ENCODE measurements at regions not wholly inside any gene's neighbourhood (a gene's known extent, or its start where the extent isn't known, plus 50 kb on each side); places are given as distances from the start of the nearest gene placed in this dataset.
"Not testable (repeated sequence)": the region's sequence is repeated elsewhere in the genome, so short reads cannot be mapped to it uniquely, and the experiment has no call there.

DNA sequence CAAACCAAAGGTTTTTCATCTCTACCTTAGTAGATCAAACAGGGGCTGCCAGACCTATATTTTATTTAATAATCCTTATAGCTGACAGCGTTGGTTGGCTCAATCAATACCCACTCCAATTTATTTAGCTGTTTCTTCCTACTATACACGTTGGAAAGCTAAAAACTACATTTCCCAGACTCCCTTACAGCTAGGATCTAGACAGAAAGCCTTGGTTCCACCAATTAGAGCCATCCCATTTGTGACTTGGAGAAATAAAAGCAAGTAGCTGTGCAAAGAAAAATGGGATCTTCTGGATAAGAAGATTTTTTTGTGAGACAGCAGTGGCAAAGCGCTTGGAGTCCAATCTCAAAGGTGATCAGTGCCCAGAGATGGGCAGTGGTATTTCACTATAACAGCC, 331.3 kb upstream of the MEIS1 start:
- no peak for DNase-seq (ENCODE audit: low spot score)

DNA sequence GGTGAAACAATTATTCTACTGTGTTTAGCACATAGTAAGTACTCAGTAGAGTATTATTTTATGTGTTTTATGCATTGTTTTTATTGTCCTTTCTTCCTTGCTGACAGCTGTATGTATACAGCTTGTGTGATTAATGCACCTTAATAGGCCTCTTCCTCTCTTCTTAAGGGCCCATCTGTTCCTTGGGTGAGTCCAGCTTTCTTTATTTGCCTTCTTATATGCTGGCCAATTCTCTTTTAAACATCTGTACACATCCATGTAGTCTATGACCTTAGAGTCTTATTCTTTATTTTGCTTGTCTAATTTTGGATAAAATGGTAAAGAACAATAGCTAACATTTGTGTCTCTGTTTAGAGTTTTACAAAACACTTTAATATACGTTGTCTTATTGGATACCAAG, 333.7 kb upstream of the MEIS1 start:
- no peak for DNase-seq (ENCODE audit: low spot score)

DNA sequence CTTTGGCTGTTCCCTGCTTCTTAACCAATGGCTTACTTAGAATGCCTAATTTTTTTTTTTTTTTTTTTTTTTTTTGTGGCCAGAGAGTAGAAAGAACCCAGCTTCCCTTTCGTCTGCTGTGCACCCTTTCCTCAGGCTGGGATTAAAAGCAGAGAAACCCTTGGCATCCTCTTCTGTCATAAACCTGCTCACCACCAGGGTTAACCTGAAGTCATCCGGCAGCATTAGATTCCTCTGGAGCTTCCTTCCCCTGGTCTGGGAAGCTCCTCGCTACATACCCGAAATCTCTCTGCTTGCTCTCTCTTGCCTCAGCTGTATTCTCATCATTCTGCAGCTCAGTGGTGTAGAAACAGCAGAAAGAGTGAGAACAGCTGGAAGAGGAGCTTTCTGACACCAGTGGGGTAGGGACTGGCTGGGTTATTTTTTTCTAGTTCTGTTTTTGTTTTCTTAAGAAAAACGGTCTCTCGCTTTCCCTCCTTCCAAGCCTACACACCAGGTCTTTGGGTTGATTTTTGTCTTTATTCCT, 339.0 kb upstream of the MEIS1 start:
- no peak for DNase-seq (ENCODE audit: low spot score)

DNA sequence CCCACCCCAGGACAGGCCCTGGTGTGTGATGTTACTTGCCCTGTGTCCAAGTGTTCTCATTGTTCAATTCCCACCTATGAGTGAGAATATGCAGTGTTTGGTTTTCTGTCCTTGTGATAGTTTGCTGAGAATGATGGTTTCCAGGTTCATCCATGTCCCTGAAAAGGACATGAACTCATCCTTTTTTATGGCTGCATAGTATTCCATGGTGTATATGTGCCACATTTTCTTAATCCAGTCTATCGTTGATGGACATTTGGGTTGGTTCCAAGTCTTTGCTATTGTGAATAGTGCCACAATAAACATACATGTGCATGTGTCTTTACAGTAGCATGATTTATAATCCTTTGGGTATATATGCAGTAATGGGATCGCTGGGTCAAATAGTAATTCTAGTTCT, 340.2 kb upstream of the MEIS1 start:
- DNase-seq (ENCODE audit: low spot score) = not testable (repeated sequence)

DNA sequence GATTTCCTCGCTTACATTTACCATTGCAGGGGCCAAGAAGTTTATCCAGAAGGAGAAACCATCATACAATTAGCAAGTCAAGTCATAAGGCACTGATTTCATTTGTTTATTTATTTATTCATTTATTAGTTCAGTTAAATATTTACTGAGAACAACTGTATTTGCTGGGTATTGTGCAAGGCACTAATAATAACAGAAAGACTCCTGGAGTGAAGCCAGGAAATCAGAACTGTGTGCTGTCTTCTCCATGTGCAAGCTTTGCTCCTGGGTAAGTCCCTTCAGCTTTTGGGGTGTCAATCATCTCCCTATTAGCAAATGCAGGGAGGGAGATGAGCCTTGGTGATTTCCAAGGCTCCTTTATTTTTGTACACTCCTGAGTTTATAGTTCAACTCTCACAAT, 341.6 kb upstream of the MEIS1 start:
- DNase-seq (ENCODE audit: low spot score) = no peak

DNA sequence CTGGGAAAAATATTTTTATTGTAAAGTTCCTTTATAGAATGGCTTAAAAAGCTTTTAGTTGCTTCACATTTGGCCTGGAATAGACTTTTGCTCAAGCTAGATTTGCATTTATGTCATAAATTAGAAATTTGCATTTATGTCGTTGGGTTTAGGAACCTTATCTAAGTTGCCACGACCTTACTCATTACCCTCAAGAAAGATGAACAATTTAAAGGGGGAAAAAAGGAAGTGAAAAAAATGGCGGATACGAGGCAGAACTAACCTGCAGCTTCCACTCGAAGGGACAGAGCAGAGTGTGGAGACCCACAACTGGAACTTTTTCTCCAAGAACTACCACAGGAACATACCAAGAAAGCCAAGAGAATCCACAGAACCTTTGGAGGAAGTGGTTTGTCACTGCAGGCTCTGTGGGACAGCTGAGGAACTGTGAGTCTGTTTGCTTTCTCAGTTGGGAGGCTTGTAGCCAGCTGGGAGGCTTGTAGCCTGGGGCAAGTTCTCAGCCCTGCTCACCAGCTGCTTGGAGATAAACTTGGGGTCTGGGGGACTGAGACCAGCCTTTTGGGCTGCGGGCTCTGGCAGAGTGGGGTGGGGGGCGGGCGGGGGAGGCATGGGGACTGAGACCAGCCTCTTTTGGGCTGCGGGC, 349.9 kb upstream of the MEIS1 start:
- no peak for DNase-seq (ENCODE audit: low spot score)

DNA sequence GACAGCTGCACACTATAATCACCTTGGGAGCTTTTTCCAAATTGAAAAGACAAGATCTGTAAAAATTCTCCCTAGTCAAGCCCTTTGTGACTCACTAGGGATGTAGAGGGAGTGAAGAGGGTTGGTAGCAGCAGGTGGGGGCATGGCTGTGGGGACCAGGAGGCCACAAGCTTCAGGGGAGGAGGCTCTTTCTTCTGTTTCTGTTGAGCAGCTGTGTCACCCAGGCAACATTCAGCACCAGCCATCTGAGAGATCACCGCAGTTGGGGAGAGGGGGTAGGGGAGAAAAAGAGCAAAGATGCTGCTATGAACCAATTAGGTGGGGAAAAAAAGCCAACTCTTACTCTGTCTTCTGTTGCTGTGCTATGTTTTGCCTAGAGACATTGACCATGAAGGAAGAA, 352.3 kb upstream of the MEIS1 start:
- no peak for DNase-seq (ENCODE audit: low spot score)

DNA sequence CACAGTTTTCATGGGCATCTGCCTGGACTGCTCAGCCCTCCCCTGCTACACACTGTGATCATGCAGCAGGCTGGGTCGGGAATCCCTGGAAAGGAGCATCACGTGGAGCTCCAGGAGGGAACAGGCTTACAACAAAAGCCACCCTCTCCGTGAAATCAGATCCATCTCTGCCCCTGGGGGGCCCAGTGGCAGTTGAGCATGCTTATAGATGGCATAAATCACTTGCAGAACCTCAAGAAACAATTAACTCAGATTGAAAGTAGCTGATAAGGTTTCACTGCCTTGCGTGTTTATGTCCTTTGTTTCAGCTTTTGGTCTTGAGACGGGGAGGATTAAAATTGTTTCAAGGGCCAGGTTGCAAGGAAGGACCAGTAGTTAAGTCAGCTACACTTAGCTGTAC, 354.8 kb upstream of the MEIS1 start:
- no peak for DNase-seq (ENCODE audit: low spot score)

DNA sequence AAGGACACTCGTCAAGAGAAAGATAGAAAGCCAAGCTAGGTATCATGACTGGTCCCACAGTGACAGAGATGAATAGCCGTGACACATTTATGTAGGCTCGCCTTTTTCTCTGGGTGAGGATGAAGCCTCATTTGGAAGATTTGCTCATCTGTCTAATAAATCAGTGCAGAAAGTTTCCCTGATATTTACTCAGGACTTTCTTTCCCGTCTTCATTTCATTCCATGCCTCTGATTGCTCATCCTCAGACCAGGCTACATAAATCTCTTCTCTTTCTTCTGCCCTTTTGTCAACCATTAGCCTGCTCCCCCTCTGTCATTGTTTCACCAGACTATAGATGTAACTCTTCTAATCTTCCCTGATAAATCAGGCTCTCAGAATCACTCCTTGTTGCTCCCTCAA, 361.8 kb upstream of the MEIS1 start:
- no peak for DNase-seq (ENCODE audit: low spot score)

DNA sequence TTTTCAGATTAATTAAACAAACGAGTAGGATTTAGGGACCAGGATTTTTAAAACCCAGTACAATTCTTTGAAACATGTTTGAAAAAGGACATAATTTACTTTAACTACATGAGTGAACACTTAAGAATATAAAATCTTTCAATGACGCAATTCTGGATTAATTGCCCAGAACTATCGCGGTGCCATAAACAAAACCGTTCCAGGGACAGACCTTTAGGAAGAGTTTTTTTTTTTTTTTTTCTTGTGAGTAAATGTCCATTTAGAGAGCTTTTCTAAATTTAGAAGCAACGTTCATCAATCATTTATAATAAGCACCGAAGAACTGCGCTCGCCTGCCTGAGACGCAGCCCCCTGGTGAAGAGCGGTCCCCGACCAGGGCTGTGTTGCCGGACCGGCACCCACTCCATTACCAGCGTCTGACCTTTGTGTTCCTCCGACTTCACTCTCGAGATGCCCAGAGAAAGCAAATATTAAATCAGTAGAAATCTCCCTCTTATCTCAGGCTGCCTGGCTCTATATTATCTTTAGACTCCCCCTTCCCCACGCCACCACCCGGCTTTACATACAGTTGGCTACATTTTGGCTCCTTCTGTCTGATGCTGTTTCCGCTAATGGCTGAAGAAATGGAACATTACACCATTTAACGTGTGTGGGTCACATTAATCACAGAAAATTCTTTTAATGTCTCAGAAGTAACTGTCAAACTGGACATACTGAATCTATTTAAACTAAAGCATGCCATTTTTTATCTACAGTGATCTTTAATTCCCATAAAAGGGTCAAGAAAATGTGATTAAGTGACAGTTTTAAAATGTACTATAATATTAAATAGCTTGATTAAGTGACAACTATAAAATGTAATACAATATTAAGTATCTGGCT, 364.0 kb upstream of the MEIS1 start:
- DNase-seq (ENCODE audit: low spot score) = no peak

DNA sequence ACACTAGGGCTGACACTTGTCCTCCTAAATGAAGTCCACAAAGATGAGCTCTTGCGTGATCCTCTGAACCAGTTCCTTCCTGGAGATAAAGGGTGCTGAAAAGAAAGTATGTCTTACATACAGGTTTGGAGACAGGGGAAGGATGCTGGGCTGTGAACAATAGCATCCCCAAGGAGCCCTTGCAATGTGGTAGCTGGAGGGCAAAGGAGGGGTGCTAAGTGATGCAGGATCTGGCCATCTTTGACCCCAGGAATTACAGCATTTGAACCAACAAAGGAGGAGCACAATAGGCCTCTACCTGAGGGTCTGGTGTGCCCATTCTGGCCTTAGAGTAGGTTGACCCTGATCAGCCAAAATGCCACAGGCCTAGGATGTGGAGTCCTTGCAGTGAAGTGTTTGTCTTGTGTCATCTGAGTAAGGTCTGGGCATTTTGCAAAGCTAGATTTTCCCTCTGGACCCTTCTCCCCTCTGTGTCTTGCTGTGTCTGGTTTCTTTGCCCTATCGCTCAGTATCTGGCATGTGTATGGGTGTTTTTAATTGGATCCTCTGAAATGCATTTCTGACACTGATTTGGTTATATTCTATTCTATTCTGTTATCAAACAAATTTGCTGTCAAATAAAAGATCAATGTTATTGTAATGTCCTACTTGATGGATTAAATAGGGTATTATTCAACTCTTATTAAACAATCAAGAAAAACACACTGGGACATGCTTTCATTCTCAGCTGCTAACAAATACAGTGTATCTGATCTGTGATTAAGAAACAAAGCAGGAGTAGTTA, 364.8 kb upstream of the MEIS1 start:
- DNase-seq (ENCODE audit: low spot score) = no peak

DNA sequence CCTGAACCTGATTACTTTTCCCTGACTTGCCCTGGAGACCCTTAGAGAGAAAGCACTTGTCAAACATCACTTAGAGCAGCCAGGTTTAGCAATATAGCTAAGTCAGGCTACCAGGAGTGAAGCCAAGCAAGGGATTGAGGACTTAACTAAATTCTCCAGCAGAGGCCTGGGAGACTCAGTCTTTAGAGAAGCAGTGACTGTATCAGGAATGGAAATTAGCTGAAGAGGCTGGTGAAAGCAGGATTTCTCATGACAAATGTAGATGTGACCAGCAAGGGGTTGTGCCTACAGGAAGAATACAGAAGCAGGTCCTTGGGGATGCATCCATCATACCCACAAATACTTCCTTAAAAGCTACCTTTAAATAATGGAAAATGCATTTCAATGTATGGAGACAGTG, 368.9 kb upstream of the MEIS1 start:
- no peak for DNase-seq (ENCODE audit: low spot score)

DNA sequence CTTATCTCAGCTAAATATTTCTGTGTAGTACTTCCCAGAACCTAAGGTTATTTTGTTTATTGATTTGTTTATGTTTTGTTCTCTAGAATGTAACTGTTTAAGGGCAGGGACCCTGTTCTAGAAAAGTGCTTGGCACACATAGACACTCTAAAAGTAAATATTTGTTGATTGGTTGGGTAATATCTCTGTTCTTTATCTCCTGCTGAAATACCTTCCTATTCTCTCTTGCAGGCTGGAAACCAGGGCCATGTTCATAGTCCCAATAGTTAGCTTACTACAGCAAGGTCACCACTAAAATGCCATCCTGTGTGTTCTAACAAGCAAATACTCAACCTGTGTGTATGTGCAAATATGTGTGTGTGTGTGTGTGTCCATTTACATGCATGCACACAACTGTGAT, 375.6 kb upstream of the MEIS1 start:
- no peak for DNase-seq (ENCODE audit: low spot score)

DNA sequence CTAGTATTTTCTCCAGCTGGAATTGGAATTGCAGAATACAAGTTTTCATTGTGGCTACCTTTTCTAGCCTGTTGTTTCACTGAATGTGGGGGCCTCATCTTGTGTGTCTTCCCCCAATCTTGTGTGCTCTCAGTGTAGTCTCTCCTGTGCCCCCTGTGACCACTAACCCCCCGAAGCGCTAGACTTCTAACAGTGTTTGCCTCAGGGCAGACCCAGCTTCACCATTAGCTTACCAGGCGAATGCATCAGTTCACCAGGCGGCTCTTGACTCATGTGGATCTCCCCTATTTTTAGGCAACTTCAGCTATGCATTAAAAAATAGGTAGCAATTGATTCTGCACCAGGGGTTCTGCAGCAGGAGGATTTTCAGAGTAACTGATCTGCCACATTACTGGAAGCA, 376.2 kb upstream of the MEIS1 start:
- DNase-seq (ENCODE audit: low spot score) = no peak

DNA sequence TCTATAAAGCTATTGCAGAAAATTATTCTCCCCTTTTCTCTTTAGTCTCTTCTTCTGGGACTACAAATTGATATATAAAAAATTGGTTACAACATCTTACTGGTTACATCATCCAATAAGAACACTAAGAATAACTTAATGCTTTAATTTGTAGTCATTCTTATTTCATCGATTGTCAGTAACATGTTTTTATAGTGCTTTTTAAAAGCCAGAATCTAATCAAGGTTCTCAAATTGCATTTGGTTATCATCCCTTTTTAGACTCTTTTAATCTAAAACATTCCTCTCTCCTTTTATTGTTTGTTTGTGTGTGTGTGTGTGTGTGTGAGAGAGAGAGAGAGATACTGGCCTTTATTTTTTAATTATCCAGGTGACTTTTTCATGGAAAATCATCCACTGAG, 377.1 kb upstream of the MEIS1 start:
- no peak for DNase-seq (ENCODE audit: low spot score)

DNA sequence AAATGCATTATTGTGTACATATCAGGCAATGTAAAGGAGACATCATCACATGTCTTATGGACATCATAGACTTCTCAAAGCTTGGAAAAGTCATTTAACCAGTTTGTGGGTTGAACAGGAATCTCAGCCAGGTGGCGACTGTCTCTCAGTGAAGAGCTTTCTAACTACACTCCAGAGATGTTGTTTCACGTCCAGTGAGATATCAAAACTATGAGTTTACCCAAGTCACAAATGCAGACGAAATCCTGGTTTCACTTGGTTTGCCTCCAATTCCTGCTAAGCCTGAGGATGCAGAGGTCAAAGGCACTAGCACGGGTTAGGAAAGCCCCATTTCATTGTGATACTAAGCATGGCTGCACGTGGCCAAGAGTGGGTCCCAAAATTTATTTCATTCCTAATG, 384.5 kb upstream of the MEIS1 start:
- DNase-seq (ENCODE audit: low spot score) = no peak

DNA sequence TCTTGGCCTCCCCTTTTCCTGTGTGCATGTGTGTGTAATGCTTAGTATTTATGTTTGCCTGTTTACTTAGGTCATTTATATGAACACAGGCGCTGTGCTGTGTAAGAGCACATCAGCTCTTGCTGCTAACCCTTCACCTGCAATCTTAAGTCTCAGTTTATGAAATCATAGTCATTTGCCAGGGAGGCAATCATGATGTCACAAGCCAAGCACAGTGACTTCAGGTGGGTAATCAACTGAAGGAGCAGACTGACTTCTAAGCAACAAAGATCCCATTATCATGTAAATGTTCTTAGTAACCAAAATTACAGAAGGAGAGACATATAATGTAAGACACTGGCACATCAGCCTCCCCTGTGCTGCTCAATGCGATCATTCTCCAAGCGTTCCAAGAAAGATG, 386.3 kb upstream of the MEIS1 start:
- no peak for DNase-seq (ENCODE audit: low spot score)

DNA sequence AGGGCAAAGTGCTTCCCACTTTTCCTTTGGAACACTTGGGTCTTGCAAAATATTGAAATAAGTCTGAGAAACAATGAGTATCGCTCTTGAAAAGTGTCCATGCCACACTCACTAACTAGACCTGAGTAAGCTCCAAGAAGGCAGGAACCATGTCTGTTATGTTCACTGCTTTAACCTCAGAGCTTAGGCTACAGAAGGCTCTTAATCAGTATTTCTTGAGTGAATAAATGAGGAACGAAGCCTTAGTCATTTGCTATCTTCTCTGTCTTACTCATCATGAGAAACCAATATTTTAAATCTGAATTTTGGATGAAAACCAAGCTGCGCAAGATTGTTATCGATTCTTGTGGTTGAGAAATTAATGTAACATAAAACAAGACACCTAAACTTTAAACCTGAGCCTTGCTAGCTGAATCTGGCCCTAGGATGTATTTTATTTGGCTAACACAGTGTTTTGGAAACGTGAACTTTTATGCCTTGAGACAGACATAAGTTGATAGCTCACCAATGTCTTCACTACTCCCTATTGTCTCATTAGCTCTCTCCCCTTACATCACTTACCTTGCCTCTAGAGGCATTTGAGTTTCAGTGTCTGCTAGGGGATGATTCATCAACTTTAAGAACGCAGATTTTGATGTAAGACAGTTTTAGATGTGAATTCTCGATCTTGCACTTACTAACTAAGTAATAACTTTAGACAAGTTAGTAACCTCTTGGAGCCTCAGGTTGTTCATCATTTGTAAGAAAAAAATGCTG, 392.8 kb upstream of the MEIS1 start:
- no peak for DNase-seq (ENCODE audit: low spot score)

DNA sequence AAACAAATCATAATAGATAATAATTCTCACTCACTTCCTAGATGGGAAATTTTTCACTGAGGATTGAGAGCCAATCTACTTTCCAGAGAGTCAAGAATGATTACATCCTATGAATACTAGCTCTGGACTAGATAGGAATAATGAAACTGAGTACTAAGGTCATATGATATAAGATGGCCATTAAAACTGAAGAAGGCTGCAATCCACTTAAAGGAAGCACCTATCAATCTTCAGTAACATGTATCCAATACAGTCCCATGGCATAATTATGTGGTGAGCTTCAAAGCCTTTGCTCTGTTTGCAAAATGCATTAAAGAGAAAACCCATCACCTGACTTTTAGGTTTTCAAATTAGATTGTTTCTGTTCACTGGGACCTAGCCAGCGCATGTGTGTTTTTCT, 398.0 kb upstream of the MEIS1 start:
- no peak for DNase-seq (ENCODE audit: low spot score)

DNA sequence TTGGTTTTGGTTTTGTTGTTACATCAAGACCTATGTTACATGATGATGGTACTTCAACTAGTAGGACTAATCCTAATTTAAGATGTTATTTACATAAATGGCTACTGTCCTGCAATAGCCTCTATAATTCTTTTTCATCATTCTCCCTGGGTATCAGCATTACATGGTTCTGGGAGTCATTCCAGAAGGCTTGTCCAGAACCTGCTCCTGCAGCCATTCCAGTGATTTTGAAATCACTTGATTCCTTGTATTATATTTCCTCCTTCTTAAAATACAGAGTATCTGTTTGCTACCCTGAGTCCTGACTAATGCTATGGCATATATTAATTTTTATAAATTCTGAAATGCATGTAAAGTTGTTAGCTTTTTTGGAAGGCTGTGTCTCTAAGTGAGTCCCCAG, 400.5 kb upstream of the MEIS1 start:
- DNase-seq (ENCODE audit: low spot score) = no peak

DNA sequence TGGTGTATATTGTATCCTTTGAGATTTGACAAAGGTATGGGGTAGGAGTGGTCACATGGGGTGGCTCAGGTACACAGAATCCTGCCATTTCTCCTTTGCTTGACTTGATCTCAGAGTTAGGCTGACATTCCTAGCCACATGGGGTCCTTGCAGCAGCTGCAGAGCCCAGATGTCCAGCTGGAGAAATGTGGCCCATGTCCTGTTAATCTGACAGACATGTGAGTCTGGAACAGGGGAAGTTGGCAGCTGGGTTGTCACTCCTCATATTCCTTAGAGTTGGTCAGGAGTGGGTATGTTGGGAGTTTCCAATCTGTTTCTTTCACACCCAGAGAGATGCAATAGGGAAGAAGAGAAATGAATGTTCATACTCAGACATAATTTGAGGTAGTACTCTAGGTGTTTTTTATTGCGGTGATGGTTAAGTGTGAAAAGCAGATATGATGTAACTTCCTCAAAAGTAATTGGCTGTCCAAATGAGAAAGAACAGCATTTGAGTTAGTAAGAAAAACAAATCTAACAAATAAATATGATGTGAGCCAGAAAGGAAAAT, 402.6 kb upstream of the MEIS1 start:
- no peak for DNase-seq (ENCODE audit: low spot score)

DNA sequence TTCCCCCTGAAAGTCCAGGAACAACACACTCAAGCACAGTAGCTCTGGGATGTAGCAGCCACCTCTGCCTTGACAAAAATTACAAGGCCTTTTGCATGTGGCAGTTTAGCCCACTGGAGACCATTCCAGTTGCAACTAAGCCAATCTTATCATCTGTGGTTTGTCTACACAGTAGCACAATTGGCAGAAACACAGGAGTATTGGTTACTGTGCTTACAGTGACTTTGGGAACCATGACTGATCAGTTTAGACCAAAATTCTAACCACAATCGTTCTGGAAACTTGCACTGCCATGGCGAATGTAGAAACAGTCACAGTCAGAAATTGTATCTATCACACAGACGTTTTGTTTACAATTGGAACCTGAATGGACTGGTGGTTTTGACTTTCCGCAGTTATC, 403.7 kb upstream of the MEIS1 start:
- no peak for DNase-seq (ENCODE audit: low spot score)
